RWPE1 (cell line): ENCODE measurements at regions not wholly inside any gene's neighbourhood (a gene's known extent, or its start where the extent isn't known, plus 50 kb on each side); places are given as distances from the start of the nearest gene placed in this dataset.

Experiments used
- CTCF ChIA-PET: fragments of 350-600 bp; sonication (Branson Sonifier 250); formaldehyde crosslinking; extraction: SDS; loops from one replicate; lab custom pipeline; 2021; lab: Yijun Ruan, JAX
- POLR2A ChIA-PET: fragments of 400-600 bp; formaldehyde crosslinking; extraction: SDS; loops from one replicate; lab custom pipeline; 2020; ENCODE audit warnings: antibody characterized with exemption; ENCODE audit not compliant: low non-redundant PET; lab: Yijun Ruan, JAX
- DNase-seq: peaks from one replicate; pipeline ENCODE4 v3.0.0; 2012; ENCODE audit warnings: low spot score
- H3K27ac ChIP-seq: fragments of 450-650 bp; 2 replicates; pipeline ENCODE4 v1.5.1; 2017
- CTCF ChIP-seq: fragments of 450-650 bp; conservative IDR thresholded peaks from 2 replicates; pipeline ENCODE4 v1.5.1; 2017; ENCODE audit warnings: low read depth, mild to moderate bottlenecking

DNA sequence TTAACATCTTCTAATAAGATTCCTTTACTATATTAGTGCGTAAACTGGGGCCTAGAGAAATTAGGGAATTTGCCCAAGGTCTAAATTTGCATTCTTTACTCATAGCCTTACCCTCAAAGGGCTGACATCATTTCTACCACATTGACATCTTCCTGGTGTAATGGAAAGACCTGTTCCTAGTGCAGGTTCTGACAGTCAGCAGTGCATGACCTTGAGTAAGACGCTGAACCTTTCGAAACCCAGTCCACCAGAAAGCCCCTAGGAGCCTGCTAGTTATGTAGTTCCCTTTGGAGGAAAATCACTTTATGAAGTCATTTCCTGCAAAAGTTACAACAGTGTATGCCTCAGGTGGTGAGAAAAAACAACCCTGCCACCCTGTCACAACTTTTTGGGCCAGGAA lies 388.3 kb downstream of the TNS1 start:
- no peak overlapping the region for H3K27ac ChIP-seq
- ChIA-PET CTCF (no interaction called here), POLR2A (no interaction called here)
- no peak for DNase-seq
- TF ChIP-seq CTCF = no peak

DNA sequence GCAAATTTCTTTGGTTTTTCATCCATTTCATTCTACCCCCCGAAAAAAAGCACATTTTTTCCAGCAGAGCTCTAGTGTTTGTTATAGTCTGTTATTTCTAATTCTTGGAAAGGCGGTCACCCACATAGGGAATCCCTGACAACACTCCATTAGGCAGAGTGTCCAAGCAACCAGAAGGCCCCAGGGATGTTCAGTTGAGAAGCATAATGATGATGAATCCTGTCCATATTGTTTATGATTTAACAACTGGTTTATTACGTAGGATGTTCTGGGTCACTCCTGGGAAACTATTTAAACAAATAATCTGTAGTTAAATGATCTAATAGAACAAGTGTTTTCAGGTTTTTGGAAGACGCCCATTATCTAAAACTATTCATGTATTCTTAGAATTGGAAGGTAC lies 388.7 kb downstream of the TNS1 start:
- POLR2A ChIA-PET = no interaction called here

DNA sequence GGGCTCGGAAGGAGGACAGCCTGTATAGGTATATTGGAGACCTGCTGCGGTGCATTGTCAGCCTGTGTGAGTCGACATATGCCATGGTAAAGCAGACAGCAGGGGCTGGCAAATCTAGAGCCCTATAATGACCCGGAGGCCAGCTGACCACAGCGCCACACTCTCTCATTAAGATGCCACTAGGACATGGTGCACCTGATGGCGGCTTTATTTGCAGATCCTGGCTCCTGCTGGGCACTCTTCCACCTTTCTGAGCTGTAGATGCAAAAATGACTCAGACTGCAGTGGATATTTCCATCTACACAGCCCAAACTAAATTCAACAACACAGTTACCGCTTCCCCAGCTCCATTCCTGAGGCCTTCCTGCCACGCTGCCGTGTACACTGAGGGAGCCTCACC lies 389.9 kb downstream of the TNS1 start:
- ChIA-PET POLR2A (no interaction called here), CTCF (interaction anchor here (0.6 kb wide), 1 partner anchor 226 kb away, joined by 3 read pairs; no protein-coding TSS in a partner anchor)
- H3K27ac ChIP-seq = no peak overlapping the region
- TF ChIP-seq CTCF = no peak
- DNase-seq = no peak

More for the DNA sequence above, 388.7 kb downstream of the TNS1 start:
- CTCF ChIA-PET = no interaction called here
- DNase-seq = no peak
- TF ChIP-seq CTCF = no peak
- no peak overlapping the region for H3K27ac ChIP-seq

GRCh38 chr2:217612211-217612610 lies 390.6 kb downstream of the TNS1 start:
- no peak for DNase-seq
- ChIA-PET CTCF (interaction anchor here (0.6 kb wide), 1 partner anchor 225 kb away, joined by 3 read pairs; no protein-coding TSS in a partner anchor), POLR2A (no interaction called here)
- H3K27ac ChIP-seq = no peak overlapping the region
- no peak for TF ChIP-seq CTCF

GRCh38 chr2:217611626-217612127 lies 391.1 kb downstream of the TNS1 start:
- CTCF ChIA-PET = no interaction called here
- DNase-seq = no peak
- no peak overlapping the region for H3K27ac ChIP-seq
- POLR2A ChIA-PET = no interaction called here
- no peak for TF ChIP-seq CTCF

DNA sequence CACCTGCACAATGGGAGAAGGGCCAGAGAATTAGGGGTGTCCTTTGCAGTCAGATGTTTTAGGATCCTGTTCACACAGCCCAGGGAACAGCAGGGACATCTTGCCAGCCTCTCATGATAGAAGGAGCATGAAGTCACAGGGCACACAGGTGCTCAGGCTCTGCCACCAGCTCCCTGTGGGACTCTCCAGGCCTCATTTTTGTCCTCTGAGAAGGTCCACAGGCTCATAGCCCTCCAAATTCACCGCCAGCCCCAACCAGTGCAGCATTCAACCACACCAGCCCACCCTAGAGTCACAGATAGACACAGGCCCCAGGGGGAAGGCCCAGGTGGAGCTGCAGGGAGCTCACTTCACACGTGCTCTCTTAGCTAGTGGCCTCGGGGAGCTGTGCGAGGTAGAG lies 391.7 kb downstream of the TNS1 start:
- ChIA-PET POLR2A (no interaction called here), CTCF (interaction anchor here (0.5 kb wide), 1 partner anchor 72 kb away, joined by 3 read pairs; no protein-coding TSS in a partner anchor)
- no peak for TF ChIP-seq CTCF
- H3K27ac ChIP-seq = no peak overlapping the region
- DNase-seq = no peak

DNA sequence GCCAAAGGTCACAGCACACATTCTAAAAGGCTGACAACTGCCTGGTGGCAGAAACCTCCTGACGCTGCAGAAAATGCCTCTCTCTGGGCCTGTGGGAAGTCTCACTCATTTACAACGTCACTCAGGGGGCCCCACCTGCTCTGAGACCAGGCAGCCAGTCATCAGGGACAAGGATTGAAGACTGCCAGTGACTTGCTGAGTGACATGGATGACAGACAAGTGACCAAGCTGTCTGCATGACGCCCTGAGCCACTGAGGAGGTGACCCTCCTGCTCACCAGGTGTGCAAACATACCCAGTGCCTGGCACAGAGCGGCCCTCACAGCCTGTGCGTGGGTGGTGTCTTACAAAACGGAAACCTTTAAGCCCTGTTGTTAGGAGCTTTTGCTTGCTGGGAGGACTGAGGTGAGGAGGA lies 392.4 kb downstream of the TNS1 start:
- ChIA-PET CTCF (no interaction called here), POLR2A (no interaction called here)
- no peak for DNase-seq
- no peak overlapping the region for H3K27ac ChIP-seq
- no peak for TF ChIP-seq CTCF
